GM08714 (cell line): ENCODE measurements at regions not wholly inside any gene's neighbourhood (a gene's known extent, or its start where the extent isn't known, plus 50 kb on each side); places are given as distances from the start of the nearest gene placed in this dataset.

Source experiments
- H3K4me3 ChIP-seq: fragments of 200-500 bp; sonication (Bioruptor generic); 2 replicates; pipeline ENCODE4 v1.5.1; 2014; ENCODE audit warnings: mild to moderate bottlenecking, low read length, inconsistent platforms
- ZNF274 ChIP-seq: IDR thresholded peaks from 2 replicates; pipeline ENCODE4 v1.6.1; 2012; ENCODE audit warnings: mild to moderate bottlenecking, low read depth, low read length

DNA sequence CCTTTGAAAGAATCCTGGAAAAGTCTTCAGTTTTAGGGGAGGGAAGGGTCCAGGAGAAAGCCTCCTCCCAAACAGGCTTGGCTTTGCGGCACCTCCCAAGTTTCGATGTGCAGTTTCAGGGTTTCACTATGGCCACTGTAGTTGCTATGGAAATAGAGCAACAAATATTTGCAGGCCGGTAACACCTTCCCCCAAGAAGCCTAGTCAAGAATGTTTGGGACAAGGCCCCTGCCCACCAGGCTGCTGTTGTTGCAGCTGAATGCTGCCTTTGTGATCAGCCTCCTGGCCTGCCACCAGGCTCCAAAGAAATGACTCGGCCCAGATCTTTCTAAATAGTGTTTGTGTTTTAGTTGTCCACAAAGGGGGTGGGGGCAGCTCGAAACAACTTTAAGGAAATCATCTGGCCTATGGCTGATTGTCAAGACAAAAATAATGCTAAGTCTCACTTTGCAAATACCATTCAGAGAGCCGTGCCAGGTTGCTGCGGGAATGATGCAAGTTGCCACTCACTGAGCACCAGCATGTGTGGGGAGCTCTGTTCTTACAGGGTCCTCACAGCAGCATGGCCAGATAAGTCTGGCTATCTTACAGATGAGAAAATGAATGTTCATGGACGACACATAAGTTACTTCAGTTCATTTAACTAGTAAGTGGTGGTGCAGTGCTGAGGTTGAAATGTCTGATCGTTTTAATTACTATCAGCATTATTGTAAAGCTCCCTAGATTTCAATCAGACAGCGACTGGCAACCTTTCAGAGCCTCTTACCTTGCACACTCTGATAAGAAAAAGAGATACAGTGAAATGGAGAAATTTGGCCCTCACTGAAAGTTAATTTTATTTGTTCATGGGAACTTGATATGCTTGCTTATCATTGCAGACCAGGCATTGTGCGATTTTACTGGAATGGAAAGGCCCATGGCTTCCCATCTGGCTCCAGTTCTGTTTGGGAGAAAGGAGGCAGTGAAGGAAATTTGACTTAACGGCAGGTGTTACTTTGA is 91.2 kb upstream of the JUN start:
- H3K4me3 ChIP-seq = no peak overlapping the region
- TF ChIP-seq ZNF274 = no peak

DNA sequence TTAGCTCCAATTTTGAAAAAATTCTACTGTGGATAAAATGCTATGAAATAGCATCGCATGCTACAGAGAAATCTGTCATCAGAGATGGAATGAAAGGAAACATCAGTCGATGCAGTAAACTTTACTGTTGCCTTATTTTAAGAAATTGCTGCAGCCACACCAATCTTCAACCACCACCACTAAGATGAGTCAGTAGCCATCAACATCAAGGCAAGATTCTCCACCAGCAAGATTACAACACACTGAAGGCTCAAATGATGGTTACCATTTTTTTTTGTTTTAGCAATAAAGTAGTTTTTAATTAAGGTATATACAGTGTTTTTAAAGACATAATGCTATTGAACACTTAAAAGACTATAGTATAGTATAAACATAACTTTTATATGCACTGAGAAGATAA is 95.6 kb upstream of the JUN start:
- H3K4me3 ChIP-seq = no peak overlapping the region
- TF ChIP-seq ZNF274 = no peak

DNA sequence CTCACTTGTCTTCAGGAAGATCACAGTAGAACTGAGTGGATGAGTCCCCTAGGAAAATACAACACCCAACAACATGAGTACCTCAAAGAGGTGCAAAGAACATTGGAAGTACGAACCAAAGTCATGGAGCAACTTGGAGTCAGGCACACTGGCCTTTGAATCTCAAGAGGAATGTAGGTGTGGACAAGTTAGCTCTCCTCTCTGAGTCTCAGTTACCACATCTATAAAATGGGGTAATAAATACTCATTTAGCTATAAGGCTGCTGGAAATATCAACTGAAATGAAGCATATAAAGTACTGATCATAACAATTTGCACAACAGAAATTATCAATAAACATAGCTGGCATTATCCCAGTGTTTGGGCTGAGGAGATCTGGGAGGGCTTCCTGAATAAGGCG is 96.7 kb upstream of the JUN start:
- no peak overlapping the region for H3K4me3 ChIP-seq
- TF ChIP-seq ZNF274 = no peak

DNA sequence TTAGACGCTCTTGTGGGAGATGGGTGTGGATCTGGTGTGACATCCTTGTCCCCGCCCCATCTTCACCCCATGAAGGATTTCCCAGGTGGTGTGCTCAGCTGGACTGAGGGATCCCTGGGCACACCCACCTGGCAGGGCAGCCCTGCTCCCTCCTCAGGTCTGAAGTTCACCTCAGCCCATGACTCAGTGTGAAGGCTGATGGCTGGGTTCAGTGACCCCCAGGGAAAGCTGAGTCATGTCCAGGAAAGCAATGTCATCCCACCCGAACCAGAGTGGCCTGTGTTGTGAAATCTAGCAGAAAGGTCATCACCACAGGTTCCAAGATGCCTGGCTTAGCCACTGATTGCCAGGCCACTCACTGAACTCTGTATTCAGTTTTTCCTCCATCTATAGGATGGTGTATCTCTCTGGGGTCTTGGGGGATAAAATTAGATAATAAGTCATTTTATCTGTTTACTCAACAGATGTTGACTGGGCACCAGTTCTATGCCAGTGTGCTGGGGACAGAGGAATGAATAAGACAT is 97.7 kb upstream of the JUN start:
- no peak overlapping the region for H3K4me3 ChIP-seq
- no peak for TF ChIP-seq ZNF274

DNA sequence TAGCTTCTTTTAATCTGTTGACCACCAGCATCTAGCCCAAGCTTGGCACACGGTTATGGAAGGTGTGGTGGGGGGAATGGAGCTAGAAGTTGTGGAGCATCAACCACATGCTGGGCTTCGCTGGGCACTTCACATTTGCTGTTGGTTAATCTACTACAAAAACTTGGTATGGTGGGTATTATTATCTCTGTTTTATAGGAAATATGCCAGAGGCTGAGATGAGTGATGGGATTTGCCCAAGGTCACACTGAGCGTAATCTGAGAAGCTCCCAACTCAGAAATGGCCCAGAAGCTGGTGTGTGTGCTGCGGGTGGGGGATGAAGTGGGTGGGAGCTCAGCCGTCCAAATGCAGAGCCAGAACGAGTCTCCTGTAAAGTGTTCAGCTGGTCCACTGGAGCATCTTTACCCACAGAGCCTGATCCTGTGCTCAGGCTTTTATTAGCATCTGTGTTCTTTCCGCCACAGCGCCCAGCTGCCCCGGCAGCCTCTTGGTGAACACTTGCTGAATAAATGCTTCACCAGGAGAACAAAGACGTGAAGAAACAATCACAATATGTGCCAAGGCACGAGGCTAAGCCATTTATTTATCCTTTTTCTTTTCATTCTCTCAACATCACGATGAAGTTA is 98.6 kb upstream of the JUN start:
- TF ChIP-seq ZNF274 = no peak
- H3K4me3 ChIP-seq = no peak overlapping the region

DNA sequence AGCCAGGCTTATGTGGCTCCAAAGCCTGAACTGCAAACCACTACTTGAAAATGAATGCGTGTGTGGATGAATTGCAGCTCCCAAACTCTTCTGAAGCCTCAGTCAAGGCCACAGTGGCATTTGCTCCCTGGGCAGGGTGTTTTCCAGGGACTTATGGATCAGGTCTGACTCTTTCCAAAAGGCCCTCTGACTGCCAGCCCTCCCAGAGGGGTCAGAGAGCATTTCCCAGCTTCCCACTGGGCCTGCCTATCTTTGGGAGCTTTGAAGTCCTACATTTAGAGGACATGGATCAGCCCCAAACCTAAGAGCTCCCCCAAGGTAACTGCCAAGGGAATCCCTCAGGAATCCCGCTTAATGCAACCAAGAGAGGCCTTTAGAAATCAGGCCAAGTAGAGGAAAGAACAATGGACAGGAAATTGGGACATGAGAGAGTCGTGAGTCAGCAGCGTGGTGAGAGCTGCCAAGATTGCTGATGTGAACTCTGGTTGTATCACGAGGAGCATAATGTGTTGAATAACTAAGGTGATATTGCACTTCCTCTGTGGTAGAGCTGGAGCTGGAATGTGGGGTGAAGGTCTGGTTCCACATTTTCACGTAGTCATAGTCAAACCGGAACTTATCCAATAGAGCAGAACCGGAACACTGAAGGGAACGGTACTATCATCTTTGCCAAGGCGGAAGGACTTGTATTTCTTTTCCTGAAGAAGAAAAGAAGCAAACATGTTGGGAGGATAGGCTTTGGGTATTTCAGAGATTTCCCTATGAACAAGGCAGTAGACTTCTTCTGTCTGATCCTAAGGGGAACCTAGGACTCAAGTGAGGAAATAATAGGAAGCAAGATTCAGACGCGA is 99.4 kb upstream of the JUN start:
- TF ChIP-seq ZNF274 = no peak
- H3K4me3 ChIP-seq = no peak overlapping the region

DNA sequence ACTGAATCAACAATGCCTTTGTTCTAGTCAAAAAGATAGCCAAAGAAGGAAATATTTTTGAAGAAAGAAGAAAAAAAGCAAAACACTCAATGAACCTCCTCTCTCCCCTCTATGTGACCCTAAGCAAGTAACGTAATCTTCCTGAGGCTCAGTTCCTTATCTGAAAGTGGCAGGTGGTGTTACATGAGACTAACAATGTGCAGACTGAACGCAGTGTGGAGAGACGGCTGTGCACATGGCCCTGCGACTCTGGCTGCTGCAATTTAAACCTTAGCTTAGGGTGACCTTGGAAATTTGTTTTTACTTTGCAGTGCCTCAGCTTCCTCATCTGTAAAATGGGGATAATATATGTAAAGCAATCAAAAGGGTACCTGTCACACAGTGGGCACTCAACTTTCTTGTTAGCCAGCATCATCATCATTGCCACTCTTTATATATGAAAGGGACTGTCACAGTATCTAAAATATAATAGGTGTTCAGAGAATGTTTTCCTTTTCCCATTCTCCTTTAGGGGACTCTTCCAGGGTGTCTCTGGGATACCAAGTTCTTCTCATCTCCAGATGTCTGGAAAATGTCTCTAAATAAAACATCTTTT is 100.1 kb upstream of the JUN start:
- H3K4me3 ChIP-seq = no peak overlapping the region
- TF ChIP-seq ZNF274 = no peak

DNA sequence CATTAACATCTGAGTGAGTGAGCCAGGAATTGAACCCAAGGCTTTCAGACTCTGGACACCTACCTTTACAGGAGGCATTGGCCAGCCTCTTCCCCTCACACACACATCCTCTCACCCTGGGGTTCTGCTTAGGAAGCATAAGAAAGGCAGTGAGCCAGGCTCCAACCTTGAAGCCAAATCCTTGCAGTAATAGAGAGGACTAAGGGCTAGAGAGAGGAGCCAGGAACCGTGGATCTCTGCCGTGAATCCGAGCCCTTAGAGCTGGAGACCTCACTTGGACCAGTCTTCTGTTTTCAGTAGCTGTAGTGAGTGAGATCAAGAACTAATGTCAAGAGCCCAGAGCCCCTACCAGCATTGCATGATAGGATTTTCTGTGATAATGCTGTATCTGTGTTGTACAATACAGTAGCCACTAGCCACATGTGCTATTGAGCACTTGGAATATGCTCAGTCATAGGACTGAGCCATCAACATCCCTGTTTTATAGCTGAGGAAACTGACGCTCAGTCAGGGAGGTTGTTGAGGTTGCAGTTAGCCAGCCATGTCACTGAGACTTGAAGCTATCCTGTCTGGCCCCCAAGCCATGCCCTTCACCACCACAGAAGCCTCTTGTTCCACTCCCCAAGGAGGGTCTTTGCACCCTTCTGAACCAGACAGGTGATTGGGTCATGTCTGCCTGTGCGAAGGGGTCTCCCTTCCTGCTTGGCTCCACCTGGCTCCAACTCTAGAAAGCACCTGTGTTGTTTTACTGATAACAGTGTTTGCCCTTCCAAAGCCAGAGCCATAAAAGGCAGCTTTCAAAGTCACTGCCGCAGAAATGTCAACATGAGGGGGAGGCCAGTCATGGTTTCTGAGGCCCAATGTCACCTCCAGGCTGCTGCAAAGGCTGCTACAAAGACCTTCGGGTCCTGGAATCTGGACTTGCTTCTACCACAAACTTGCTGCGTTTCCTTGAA is 101.1 kb upstream of the JUN start:
- no peak overlapping the region for H3K4me3 ChIP-seq
- no peak for TF ChIP-seq ZNF274

DNA sequence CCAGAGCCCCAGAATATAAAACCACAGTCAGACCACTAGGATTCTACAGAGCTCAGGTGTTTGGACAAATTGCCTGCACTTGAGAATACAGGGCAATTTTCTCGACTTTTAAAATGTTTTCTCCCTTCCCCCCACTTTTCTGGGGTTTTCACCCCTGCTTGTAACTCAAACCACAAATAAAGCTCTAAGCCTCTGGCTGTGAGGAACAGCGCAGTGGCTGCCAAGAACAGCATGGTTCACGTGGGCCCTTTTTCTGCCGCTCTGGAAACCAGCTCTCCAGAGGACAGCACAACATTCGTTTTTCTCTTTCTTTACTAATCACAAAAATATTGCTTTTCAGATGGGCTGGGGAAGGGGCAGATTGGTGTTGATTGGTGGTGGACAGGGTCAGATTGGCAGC is 102.2 kb upstream of the JUN start:
- H3K4me3 ChIP-seq = no peak overlapping the region
- no peak for TF ChIP-seq ZNF274

DNA sequence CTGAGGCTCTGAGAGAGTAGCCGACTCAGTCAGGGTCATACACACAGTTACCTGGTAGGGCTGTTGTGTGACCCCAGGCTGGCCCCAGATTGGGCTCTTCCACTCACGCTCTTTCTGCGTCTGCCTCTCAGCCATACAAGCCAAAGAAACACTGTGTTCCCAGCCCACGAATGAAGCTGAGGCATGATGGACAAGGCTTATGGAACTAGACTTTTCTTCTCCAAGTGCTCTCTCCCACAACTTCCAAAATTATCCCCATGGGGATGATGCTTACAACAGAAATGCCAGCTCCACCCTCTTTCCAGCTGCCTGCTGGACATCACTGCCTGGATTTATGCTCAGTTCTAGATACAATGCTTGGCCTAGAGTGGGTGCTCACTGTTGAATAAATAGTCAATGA is 102.8 kb upstream of the JUN start:
- no peak overlapping the region for H3K4me3 ChIP-seq
- TF ChIP-seq ZNF274 = no peak

DNA sequence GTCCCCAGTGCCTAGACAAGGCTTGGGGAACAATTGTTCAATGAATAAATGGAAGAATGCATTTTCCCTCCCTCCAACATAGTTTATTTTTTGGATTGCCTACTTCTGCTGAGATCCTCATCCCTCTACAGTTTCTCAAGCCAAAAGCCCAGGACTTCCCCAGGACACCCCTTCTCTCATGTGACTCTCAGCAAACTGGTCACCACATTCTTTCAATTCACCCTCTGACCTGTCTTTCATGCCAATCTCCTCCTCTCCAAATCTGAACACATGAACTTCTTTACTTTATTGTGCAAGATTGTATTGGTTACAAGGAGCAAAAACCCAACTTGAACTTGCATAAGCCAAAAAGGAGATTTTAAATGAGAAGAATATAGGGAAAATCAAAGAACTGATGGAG is 103.2 kb upstream of the JUN start:
- H3K4me3 ChIP-seq = no peak overlapping the region
- no peak for TF ChIP-seq ZNF274

DNA sequence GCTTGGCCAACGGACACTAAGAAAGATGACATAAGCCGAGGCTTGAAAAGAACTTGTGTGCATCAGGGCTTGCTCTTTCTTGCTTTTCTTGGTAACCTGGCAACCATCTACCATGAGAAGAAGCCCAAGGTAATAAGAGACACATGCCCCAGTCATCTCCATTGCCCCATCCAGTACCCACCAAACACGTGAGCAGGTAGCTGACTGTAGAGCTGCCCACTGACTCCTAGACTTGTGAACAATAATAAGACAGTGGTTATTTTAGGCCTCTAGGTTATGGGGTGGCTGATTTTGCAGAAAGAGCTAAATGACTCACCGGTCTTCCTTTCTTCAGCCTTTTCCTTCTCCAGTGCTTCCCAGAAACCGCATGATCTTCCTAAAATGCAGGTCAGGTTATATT is 105.0 kb upstream of the JUN start:
- TF ChIP-seq ZNF274 = no peak
- no peak overlapping the region for H3K4me3 ChIP-seq

DNA sequence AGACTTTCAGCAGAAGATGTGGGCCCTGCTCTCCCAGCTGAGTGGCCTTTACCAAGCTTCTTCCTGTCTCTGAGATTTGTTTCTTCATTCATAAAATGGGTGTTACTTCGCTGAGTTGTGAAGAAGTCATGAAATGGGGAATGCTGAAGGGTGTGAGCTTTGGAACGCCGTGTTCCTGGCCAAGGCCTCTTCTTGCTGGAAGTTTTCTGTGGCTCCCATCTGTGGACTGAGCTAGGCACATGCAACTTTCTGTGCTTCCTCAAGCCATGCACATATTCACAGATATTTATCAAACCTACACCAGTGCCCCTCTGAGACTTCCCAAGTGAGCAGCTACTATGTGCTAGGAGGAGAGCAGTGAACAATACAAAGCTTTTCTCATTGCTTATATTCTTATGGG is 106.3 kb upstream of the JUN start:
- TF ChIP-seq ZNF274 = no peak
- H3K4me3 ChIP-seq = no peak overlapping the region
